Ishikawa (cell line): ENCODE measurements at regions not wholly inside any gene's neighbourhood (a gene's known extent, or its start where the extent isn't known, plus 50 kb on each side); places are given as distances from the start of the nearest gene placed in this dataset.

Source experiments
- CEBPB ChIP-seq: IDR thresholded peaks from 2 replicates; pipeline ENCODE4 v1.6.1; 2012
- CREB1 ChIP-seq: IDR thresholded peaks from 2 replicates; pipeline ENCODE4 v1.6.1; 2012; ENCODE audit warnings: low read depth
- EP300 ChIP-seq: IDR thresholded peaks from 2 replicates; pipeline ENCODE4 v1.6.1; 2012; ENCODE audit warnings: borderline replicate concordance
- FOXM1 ChIP-seq: IDR thresholded peaks from 2 replicates; pipeline ENCODE4 v1.6.1; 2012; ENCODE audit warnings: low read depth, borderline replicate concordance
- NFIC ChIP-seq: IDR thresholded peaks from 2 replicates; pipeline ENCODE4 v1.6.1; 2012
- REST ChIP-seq: IDR thresholded peaks from 2 replicates; pipeline ENCODE4 v1.6.1; 2012; ENCODE audit warnings: low read depth, mild to moderate bottlenecking
- TAF1 ChIP-seq: IDR thresholded peaks from 2 replicates; pipeline ENCODE4 v1.6.1; 2012; ENCODE audit warnings: low read depth, mild to moderate bottlenecking
- TCF12 ChIP-seq: IDR thresholded peaks from 2 replicates; pipeline ENCODE4 v1.6.1; 2012; ENCODE audit warnings: low read depth
- USF1 ChIP-seq: IDR thresholded peaks from 2 replicates; pipeline ENCODE4 v1.6.1; 2012
- YY1 ChIP-seq: IDR thresholded peaks from 2 replicates; pipeline ENCODE4 v1.6.1; 2012; ENCODE audit warnings: low read depth
- ZBTB7A ChIP-seq: IDR thresholded peaks from 2 replicates; pipeline ENCODE4 v1.6.1; 2012; ENCODE audit warnings: low read depth

- TF ChIP-seq REST (no peak), EP300 (no peak), YY1 (no peak), ZBTB7A (no peak), TCF12 (no peak), TAF1 (no peak), CREB1 (no peak), NFIC (no peak), USF1 (no peak), FOXM1 (no peak), CEBPB (no peak)
Measured at GRCh38 chr2:239575931-239576445, 175.2 kb upstream of the HDAC4 start.
